GM12873 (cell line): ENCODE measurements at regions not wholly inside any gene's neighbourhood (a gene's known extent, or its start where the extent isn't known, plus 50 kb on each side); places are given as distances from the start of the nearest gene placed in this dataset.

Experiments
- TF ChIP-seq, protein P1 (sequence below): IDR thresholded peaks from 2 replicates; pipeline ENCODE4 v1.5.1; 2012; ENCODE audit warnings: low read depth, mild to moderate bottlenecking, moderate library complexity, low read length, control low read depth; ENCODE audit not compliant: insufficient read depth; ENCODE audit errors: missing control alignments

DNA sequence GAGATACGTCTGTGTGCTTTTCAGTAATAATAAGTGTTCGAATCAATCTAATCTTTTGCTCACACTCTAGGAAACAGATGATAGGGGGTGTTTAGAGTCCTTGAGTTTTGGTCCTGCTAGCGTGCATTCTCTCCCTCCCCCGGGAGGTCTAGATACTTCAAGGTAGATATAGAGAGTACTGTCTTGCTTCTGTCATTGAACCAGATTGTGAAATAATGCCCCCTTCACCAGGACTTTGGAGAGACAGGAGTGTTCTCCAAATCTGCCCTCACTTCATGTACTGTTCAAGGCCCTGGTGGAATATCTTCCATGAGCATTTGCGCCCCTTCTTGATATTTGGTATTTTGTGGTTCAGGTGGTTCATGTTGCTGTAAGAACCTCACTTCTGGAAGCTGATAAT, 59.4 kb upstream of the MGAT5 start:
- TF ChIP-seq, protein P1, sequence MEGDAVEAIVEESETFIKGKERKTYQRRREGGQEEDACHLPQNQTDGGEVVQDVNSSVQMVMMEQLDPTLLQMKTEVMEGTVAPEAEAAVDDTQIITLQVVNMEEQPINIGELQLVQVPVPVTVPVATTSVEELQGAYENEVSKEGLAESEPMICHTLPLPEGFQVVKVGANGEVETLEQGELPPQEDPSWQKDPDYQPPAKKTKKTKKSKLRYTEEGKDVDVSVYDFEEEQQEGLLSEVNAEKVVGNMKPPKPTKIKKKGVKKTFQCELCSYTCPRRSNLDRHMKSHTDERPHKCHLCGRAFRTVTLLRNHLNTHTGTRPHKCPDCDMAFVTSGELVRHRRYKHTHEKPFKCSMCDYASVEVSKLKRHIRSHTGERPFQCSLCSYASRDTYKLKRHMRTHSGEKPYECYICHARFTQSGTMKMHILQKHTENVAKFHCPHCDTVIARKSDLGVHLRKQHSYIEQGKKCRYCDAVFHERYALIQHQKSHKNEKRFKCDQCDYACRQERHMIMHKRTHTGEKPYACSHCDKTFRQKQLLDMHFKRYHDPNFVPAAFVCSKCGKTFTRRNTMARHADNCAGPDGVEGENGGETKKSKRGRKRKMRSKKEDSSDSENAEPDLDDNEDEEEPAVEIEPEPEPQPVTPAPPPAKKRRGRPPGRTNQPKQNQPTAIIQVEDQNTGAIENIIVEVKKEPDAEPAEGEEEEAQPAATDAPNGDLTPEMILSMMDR = no peak

DNA sequence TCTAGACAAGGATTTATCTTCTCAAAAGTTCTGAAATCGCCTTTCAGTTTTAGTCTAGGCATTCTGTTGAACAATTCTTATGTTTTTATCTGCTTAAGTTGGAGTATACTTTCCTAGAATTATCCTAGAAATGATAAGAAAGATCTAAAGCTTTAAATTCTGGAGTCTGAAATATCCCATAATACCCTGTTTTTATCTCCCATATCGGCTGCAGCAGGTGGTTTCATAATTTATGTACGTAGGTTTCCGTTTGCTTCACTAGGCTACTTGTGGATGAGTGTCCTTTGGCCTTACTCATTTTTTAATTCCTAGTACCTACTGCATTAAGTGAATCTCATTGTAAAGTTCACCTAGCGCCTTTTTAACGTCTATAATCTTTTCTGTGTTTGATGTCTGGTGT, 58.5 kb upstream of the MGAT5 start:
- TF ChIP-seq, protein P1 = no peak

DNA sequence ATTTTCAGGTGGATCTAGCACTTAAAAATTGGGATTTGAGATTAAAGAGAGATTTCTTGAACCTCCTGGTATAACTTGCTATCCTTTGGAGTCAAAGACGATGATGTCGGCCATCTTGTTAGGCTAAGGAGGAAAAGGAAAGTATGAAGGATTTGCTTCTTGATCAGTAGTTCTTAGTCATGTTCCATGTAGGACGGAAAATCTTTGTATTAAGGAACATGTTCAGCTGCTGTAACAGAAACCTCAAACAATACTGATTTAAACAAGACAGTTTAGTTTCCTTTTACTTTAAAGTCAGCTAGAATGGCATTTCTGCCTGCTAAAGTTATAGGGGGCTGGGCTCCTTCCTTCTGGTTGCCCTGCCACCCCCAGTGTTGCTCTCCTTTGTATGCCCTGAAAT, 56.4 kb upstream of the MGAT5 start:
- TF ChIP-seq, protein P1 = no peak

DNA sequence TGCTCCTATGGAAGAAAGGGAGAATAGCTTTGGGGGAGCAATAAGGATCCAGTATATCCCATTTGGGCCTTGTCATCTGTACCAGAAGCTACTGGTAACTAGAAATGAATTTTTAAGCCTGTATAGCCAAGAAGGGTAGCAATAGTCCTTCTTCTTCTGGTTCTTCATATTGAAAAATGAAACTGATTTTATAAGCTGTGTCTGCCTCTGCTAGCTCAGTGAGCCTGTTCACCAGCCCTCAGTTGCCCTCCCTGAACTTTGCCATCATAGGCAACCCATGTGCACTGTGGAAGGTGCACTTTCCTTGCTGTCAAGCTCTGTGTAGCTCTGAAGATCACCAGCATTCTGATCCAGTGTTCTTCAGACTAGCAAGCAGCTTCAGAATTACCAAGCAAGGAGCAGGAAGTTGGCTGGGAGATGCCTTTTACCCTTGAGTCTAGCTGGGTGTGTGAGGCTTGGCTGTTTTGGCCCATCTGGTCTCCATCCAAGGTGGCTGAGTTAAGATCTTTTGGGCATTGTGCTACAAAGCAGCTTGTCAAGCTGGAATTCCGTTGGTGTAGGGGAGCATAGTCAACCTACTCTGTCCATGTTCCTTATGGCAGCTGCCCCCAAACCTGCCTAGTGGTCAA, 55.8 kb upstream of the MGAT5 start:
- TF ChIP-seq, protein P1 = no peak

DNA sequence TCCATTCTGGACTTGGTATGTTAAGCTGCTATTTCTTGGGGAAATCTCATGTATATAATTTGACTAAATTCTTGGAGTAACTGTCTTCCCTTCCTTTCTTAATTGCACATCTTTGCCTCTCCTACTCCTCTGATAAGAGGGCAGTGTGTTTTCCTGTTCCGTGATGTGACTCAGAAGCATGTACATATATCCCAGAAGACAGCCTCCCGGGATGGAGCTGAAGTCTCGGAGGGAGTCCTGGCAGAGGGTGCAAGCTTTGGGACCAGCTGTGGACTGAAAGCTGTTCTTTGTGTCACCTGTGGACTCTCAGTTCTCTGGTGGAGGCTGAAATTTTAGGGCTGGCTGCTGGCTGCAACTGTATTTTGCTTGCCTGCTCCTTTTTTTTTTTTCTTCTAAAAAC, 54.7 kb upstream of the MGAT5 start:
- TF ChIP-seq, protein P1 = no peak

DNA sequence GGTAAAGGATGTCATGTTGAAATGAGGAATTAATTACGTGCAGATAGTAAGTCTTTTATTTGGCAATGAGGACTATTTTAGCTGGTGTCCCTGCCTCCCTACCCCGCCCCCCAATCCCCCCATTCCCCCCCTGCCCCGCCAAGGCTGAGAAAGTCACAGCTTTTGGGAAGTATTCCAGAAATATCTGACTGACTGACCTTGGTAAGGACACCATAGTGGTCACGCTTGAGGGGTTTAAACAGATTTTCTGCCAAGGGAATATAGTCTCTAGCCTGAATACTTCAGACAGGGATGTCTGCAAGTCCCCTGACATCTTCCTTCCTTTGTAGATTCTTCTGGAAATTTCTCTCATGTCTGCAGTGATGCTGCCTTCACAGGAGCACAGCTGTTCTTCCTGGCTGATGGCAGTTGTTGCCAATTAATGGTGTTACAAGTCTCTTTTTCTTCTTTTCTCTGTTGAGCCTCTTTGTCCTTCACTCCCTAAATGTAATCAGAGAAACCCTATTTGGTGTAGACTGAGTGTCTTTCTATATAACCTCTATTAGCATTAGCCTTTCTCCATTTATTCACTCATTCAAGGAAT, 53.7 kb upstream of the MGAT5 start:
- TF ChIP-seq, protein P1 = no peak

DNA sequence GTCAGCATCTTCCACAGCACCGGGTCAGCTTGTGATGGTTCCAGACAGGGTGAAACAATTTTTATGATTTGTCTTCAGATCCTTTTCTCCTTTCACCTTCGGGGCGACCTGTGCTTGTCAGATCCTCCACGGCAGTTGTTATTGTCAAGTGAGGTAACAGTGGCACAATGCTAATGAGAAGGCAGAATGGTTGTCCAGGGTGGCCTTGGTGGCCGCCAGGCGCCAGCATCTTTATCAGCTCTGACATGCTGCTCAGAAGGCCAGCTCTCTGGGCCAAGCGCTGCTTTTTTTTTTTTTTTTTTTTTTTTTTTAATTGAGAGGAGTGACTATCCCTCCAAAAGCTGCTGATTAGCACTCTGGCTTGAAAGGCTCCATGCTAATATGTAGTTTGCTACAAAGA, 52.3 kb upstream of the MGAT5 start:
- TF ChIP-seq, protein P1 = no peak

DNA sequence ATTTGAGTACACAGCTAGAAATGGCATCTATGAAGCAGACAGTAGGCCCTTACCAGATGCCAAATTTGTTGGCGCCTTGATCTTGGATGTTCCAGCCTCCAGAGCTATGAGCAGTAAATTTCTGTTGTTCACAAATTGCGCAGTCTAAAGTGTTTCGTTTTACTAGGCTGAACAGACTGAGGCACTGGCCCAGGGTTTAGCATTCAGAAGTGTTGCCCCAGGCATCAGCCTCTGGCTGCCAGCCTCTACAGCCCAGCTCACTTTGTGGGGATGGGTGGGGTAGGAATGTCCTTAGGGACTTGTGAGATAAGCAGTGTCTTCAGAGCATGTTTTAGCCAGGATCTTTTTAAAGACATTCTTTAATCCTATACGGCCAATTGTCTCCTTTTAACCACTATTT, 51.5 kb upstream of the MGAT5 start:
- TF ChIP-seq, protein P1 = no peak
